GM23248 (cell line): ENCODE measurements at regions not wholly inside any gene's neighbourhood (a gene's known extent, or its start where the extent isn't known, plus 50 kb on each side); places are given as distances from the start of the nearest gene placed in this dataset.

Source experiments
- EZH2 ChIP-seq: fragments of 200-600 bp; sonication (generic); IDR thresholded peaks from 2 replicates; pipeline ENCODE4 v1.6.1; 2018; ENCODE audit warnings: antibody characterized with exemption, mild to moderate bottlenecking; ENCODE audit not compliant: insufficient read depth, poor library complexity, severe bottlenecking
- EZH2phosphoT487 ChIP-seq: fragments of 200-600 bp; sonication (generic); IDR thresholded peaks from 2 replicates; pipeline ENCODE4 v1.6.1; 2018; ENCODE audit warnings: antibody characterized with exemption, moderate library complexity, mild to moderate bottlenecking, low read depth; ENCODE audit not compliant: insufficient read depth

- TF ChIP-seq EZH2 (no peak), EZH2phosphoT487 (no peak)
Observed at GRCh38 chr2:172658945-172659344, 76.7 kb upstream of the RAPGEF4 start.
